SK-N-SH (cell line): ENCODE measurements at regions not wholly inside any gene's neighbourhood (a gene's known extent, or its start where the extent isn't known, plus 50 kb on each side); places are given as distances from the start of the nearest gene placed in this dataset.

Source experiments
- YY1 ChIP-seq: IDR thresholded peaks from 2 replicates; pipeline ENCODE4 v1.4.0; 2012; ENCODE audit warnings: low read depth, mild to moderate bottlenecking
- TF ChIP-seq, protein P1 (sequence below): fragments of 200-600 bp; sonication (generic); IDR thresholded peaks from 2 replicates; pipeline ENCODE4 v1.6.1; 2017; ENCODE audit warnings: antibody characterized with exemption, mild to moderate bottlenecking, moderate library complexity

DNA sequence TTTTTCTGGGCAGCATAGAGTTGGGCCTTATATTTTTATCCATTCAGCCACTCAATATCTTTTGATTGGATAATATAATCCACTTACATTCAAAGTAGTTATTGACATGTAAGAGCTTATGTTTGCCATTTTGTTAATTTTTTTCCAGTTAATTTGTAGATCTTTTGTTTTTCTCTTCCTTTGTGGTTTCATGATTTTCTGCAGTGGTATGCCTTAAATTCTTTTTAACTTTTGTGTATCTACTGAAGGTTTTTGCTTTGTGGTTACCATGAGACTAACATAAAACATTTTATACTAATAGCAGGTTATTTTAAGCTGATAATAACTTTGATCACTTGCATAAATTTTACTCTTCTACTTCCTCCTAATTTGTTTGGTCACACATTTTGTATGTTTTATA lies 140.8 kb upstream of the GATB start:
- no peak for TF ChIP-seq YY1
- TF ChIP-seq, protein P1, sequence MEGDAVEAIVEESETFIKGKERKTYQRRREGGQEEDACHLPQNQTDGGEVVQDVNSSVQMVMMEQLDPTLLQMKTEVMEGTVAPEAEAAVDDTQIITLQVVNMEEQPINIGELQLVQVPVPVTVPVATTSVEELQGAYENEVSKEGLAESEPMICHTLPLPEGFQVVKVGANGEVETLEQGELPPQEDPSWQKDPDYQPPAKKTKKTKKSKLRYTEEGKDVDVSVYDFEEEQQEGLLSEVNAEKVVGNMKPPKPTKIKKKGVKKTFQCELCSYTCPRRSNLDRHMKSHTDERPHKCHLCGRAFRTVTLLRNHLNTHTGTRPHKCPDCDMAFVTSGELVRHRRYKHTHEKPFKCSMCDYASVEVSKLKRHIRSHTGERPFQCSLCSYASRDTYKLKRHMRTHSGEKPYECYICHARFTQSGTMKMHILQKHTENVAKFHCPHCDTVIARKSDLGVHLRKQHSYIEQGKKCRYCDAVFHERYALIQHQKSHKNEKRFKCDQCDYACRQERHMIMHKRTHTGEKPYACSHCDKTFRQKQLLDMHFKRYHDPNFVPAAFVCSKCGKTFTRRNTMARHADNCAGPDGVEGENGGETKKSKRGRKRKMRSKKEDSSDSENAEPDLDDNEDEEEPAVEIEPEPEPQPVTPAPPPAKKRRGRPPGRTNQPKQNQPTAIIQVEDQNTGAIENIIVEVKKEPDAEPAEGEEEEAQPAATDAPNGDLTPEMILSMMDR = no peak
